B cell (primary cell): ENCODE measurements at regions not wholly inside any gene's neighbourhood (a gene's known extent, or its start where the extent isn't known, plus 50 kb on each side); places are given as distances from the start of the nearest gene placed in this dataset.

Source experiments
- CTCF ChIP-seq: fragments of 200-600 bp; IDR thresholded peaks from one replicate; pipeline ENCODE4 v1.8.0; 2022; ENCODE audit warnings: antibody characterized with exemption, mild to moderate bottlenecking
- EZH2 ChIP-seq: IDR thresholded peaks from 2 replicates; pipeline ENCODE4 v1.6.1; 2012; ENCODE audit warnings: borderline replicate concordance, low read depth, mild to moderate bottlenecking, moderate library complexity, low read length; ENCODE audit not compliant: insufficient read depth, poor library complexity, severe bottlenecking

- TF ChIP-seq CTCF (no peak), EZH2 (no peak)
These were observed 791.7 kb downstream of the METTL4 start for GRCh38 chr18:1779587-1779986.
